GM12892 (cell line): ENCODE measurements at regions not wholly inside any gene's neighbourhood (a gene's known extent, or its start where the extent isn't known, plus 50 kb on each side); places are given as distances from the start of the nearest gene placed in this dataset.

ENCODE experiments used
- POLR2A ChIP-seq: IDR thresholded peaks from 2 replicates; pipeline ENCODE4 v1.6.1; 2011; ENCODE audit warnings: low read depth, low read length, control low read depth
- POLR2AphosphoS5 ChIP-seq: IDR thresholded peaks from 2 replicates; pipeline ENCODE4 v1.6.1; 2011; ENCODE audit warnings: low read depth, low read length, control low read depth

GRCh38 chr15:91801836-91802534 lies 51.5 kb upstream of the SLCO3A1 start:
- TF ChIP-seq POLR2A (no peak), POLR2AphosphoS5 (no peak)
